ENCODE measurements at regions not wholly inside any gene's neighbourhood (a gene's known extent, or its start where the extent isn't known, plus 50 kb on each side); places are given as distances from the start of the nearest gene placed in this dataset.

DNA sequence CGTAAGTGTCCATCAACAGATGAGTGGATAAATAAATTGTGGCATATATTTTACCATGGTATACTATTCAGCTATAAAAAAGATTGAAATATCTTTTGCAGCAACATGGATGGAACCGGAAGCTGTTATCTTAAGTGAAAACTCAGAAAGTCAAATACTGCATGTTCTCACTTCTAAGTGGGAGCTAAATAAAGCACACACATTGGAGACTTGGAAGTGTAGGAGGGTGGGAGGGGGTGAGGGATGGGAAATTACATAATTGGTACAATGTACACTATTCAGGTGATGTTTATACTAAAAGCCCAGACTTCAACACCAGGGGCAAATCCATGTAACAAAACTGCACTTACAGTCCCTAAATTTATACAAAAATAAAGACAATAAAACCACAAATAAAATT, 72.6 kb upstream of the SPRY1 start:
- DNase-seq (ENCODE audit: low spot score): no peak

DNA sequence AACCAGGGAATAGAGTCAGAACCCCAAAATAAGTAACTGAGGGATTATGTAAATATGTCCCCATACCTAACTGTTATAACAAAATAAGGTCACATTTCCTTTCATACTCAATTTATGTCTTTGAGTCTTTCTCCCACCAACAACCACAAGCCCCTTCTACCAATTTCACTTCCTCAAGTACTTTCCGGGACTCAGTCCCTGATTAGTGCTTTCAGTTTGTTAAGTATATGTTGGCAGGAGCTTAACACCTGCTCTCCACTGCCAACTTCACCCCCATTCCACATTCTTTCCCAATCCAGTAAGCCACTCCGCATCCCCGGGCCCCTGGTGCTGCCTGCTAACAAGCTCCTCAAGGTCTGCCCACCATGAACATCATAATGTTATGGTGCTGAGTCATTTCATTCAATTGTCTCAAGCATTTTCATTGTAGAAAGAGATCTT, 71.3 kb upstream of the SPRY1 start:
- DNase-seq (ENCODE audit: low spot score): no peak

DNA sequence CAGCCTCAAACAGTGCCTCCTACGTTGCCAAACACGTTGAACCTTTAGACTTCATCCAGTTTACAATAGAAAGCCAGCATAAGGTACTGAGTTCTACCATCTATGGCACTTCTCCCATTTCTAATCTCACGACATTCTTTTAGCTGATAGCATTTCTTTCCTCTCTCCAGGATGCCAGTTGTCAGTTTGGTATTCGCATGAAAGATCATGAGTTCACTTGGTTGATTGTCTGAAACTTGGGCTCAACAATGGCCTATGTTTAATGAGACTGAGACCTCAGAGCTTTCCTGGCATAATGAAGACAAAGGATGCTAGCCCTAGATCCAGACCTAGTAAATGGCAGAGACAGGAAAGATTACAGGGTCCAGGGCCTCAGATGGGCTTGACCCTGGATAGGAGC, 69.2 kb upstream of the SPRY1 start:
- no peak for DNase-seq (ENCODE audit: low spot score)

DNA sequence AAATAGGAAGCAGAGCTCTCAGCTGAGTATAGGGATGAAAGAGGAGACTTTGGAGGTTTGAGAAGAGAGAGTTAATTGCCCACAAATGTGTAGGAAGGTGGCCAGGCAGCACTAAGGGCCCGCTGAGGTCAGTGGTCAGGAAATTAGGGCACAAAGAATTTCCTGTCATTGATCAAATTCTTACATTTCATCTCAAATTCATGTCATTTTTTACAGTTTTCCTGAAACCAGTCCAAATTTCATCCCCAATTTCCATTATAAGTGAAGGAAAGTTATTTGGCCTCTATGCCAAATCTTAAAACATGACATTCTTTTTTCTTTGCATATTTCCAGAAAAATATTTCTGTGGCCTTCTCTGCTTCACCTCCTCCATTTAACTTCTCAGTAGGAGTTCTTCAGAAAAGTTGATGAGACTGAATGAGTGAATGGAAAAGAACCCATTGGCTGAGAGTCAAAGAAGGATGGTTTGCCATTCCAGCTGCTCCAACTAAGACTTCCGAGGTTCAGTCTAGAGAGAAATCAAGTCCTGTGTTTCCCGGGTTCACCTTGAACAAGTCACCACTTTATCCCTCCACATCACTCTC, 68.7 kb upstream of the SPRY1 start:
- no peak for DNase-seq (ENCODE audit: low spot score)

DNA sequence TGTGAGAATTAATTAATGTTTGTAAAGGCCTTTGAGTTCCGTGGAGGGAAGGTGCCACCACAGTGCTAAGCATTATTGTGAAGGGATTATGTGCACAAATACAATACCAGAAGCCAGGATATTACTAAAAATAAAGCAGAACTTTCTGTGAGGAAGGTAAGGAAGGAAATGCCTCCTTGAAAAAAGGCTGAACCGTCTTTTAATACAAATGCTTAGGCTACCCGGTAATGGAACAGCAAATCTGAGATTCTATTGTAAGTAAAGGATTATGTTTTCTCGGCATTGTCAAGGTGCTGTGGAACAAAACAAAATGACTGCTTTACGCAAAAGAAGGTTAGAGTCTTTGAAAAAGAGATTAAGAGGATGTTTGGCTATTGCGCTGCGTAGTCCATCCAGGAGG, 57.9 kb upstream of the SPRY1 start:
- no peak for DNase-seq (ENCODE audit: low spot score)

DNA sequence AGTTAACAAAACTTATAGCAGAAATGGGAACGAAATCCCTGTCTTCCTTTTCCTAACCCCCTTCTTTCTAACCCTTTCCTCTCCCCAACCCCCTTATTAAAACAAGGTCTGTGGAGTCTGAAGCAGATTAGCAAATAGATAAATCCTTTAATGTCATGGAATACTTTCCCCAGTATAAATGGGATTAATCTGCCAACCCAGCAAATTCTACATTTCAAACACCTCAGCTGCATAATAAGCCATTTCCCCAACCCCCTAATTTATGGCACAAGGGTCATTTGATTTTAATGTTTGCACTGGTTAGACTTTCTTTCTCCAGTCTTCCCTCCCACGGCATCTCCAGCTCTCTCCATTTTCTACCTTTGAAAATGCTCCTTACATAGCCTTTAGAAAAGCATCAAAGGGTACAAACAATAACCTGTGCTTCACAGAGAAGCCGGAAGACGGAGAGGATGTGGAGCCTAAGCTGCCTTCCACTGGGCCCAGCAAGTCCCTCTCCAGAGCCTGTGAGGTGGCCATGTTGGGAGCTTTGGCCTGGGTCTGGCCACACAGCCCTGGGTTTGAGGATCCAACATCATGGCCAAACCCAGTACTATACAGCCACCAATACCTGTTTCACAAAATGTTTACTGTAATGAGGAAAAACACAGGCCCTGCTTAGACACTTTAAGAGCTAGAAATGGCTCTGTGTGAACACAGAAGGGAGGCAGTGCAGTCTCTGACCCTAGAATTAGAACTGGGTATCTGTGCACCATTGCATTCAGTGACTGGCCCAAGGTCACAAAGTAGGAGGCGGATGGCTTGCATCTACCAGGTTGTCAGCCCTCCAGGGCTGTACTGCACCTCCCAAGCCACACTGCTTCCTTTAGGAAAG, 56.9 kb upstream of the SPRY1 start:
- DNase-seq (ENCODE audit: low spot score): no peak

DNA sequence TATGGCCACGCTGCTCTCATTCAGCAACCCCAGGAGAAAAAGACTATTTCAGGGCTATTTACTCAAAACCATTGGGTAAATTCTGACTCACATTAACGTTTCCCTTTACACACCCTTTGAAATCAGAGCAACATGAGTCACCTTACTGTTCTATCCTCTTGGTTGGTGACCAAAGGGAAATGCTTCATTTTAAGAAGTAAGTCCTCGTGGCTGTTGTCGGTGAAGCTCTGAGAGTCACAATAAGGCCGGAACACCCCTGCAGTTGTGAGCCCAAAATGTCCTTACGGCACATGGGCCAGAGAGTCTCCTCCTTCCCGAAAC, 56.3 kb upstream of the SPRY1 start:
- no peak for DNase-seq (ENCODE audit: low spot score)

DNA sequence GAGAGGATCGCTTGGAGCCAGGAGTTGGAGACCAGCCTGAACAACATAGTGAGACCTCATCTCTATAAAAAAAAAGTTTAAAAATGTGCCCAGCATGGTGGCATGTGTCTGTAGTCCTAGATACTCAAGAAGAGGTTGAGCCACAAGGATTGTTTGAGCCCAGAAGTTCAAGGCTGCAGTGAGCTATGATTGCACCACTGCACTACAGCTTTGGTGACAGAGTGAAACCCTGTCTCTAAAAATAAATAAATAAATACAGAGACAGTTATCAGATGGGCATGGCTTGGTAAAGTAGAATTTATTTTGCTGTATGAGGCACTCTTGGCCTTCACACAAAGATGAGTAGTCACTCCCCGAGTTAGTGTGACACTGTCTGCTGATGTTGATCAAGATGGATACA, 54.1 kb upstream of the SPRY1 start:
- no peak for DNase-seq (ENCODE audit: low spot score)

DNA sequence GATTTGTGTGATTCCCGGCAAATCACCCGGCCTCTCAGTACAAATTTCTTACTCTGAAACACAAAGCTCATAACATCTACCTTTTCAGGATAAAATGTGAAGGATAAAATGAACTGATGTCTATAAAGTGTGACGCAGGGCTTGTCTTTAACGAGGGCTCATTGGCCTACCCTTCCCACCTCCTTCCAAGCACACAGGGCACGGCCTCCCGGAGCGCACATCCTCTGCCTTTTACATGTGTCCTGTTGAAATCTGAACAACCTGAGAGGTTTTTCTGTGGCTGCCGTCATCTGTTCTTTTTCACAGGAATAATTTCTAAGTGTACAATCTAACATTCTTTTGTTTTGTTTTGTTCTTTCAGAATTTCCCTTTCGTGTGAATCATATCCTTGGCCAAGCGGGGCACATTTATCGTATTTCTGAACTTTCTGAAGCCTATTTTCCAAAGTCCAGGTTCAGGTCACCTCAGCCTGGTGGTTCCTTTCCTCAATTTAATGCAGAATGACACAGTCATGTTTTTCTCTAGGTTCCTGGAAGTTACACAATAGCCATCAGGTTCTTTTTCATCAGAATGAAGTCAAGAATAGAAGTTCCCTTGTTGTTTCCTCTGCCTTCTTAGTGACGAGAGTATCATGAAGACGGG, 53.1 kb upstream of the SPRY1 start:
- DNase-seq (ENCODE audit: low spot score): no peak

DNA sequence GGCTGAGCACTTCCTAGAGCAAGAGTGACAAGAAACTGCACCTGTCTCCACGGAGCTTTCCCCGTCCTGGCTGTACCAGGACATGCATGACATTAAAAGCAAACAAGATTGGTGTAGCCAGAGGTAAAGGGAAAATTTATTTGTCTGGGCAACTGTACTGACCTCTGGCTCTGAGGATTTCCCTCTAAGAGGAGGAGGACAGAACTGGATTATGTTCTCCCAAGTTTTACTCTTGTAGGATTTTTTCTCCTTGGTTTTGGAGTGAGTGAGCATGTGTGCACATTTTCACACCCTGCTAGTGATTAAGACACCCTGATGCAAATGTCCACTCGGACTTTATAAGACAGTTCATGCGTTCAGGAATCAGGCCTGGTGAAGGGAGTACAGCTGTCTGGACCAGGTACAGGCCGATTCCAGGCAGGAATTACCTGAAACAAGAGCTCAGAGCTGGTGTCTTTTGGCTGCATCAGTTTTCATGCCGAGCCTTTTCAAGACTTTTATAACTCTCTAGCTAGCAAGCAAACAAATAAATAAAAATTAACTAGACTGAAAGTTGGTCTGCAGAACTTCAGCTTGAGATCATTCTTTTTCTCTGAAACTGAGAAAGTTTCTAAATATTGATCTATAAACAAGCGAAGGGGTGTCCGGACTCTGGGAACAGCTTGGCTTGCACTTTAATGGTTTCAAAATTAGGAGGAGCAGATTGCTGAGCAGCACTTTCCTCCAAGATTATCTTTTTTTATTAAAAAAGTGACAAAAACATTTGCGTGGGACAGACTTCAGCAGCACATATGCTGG, 51.3 kb upstream of the SPRY1 start:
- no peak for DNase-seq (ENCODE audit: low spot score)

DNA sequence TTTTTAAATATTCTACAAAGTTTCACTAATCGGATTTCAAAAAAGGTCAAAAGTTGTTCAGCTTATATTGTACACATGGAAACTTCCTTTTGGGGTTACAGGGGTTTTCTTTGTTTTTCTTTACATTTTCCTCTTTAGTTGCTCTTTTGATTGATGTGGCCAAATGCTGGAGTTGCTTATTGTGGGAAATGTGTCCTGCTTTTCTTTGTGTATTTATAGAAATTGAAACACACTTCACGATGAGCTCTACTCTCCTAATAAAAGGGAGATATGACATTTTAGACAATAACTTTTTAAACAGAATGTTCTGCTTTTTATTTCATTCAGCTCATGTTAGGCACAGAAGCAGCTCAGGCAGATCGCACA, 50.7 kb upstream of the SPRY1 start:
- no peak for DNase-seq (ENCODE audit: low spot score)

DNA sequence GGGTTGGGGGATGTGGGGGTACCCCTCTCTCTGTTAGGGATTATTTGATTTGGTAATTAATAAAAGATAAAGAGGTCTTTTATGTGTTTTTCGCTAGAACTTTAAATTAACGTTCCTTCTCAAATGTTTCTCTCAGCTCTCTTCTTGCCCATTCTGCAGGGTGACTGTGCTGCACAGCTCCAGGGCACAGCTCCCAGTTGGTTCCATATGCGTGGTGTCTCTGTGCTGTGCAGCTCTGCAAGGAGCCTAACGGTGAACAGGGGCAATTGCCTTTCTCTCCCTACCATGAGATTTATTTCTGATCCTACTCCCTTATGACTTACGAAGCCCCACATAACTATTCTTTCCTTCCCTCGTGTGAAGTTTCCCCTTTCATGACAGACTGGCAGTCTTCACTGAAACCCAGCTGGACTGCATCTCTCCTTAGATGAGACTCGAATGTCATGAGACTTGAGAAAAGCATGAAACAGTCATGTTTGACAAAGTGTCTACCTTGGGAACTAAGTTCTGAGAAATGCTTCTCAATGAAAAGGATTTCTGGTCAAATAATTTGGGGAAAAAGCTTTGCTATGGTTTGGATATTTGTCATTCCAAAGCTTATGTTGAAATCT, 50.2 kb upstream of the SPRY1 start:
- DNase-seq (ENCODE audit: low spot score): no peak

Measured in iPS-NIHi11 (cell line).